GM12892 (cell line): ENCODE measurements at regions not wholly inside any gene's neighbourhood (a gene's known extent, or its start where the extent isn't known, plus 50 kb on each side); places are given as distances from the start of the nearest gene placed in this dataset.

Experiments used
- POLR2A ChIP-seq: IDR thresholded peaks from 2 replicates; pipeline ENCODE4 v1.6.1; 2011; ENCODE audit warnings: low read depth, low read length, control low read depth
- POLR2AphosphoS5 ChIP-seq: IDR thresholded peaks from 2 replicates; pipeline ENCODE4 v1.6.1; 2011; ENCODE audit warnings: low read depth, low read length, control low read depth
- TAF1 ChIP-seq: IDR thresholded peaks from 2 replicates; pipeline ENCODE4 v1.6.1; 2011; ENCODE audit warnings: low read depth, mild to moderate bottlenecking, control low read depth, low read length, borderline replicate concordance

DNA sequence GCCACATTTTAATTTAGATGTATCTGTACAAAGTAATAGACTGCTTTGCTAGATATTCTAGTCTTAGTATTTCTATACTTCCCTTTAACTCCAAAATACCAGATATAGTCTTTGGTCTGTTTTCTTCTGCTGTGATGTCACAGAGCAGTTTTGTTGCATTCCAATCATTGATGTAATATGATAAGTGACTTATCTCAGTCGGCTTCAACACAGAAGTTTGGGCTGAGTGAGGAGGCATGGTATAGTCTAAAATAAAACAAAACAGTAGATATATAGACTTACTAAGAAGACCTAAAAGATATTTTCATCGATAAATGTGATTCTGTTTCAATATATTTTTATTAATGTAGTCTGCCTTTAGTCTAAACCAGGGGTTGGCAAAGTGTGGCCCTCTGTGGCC is 169.9 kb downstream of the DCK start:
- TF ChIP-seq POLR2A (no peak), TAF1 (no peak), POLR2AphosphoS5 (no peak)
